IPS-18c (cell line): ENCODE measurements at regions not wholly inside any gene's neighbourhood (a gene's known extent, or its start where the extent isn't known, plus 50 kb on each side); places are given as distances from the start of the nearest gene placed in this dataset.

Experiments used
- H3K4me3 ChIP-seq: 2 replicates; pipeline ENCODE4 v1.7.0; 2013; ENCODE audit warnings: low read depth, mild to moderate bottlenecking, low read length, moderate library complexity; ENCODE audit not compliant: insufficient read depth
- H3K9me3 ChIP-seq: one replicate; pipeline ENCODE4 v1.6.1; 2013; ENCODE audit warnings: mild to moderate bottlenecking, low read length, moderate library complexity; ENCODE audit not compliant: control insufficient read depth, insufficient read depth

DNA sequence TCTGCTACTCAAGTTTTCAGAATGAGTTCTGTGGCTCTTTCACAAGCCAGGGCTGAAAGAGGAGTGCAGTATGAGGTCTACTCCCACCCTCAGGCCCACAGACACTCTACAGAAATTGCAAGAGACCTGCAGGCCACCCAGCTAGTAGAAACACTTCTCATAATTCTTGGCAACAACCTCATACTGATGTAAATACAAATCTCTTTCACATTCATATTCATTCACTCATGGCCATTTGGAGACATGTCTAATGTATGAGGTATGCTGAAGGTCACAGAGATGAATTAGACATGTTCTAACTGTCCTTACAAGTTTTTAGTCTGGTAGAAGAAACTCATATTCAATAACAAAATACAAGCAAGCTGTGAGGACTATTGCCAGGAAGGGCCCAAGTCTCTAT is 83.8 kb upstream of the KLHL29 start:
- H3K4me3 ChIP-seq: no peak overlapping the region
- no peaks in the 10 kb centered on the region for H3K9me3 ChIP-seq

DNA sequence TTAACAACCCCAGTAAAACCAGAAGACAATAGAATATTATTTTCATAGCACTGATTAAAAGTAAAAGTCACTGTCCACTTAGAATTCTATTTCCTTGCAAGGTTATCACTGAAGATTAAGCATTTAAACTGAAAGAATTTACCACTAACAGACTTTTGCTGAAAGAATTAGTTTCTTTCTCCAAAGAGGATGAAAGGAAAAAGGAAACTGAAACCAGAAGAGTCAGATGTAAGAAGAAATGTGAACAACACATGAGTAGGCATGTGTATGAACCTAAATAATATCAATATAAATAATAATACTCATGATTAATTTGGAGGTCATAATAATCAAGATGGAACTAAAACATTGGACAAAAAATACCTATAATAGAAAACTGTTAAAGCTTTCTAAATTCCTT is 82.4 kb upstream of the KLHL29 start:
- H3K4me3 ChIP-seq: no peak overlapping the region
- no peaks in the 10 kb centered on the region for H3K9me3 ChIP-seq

DNA sequence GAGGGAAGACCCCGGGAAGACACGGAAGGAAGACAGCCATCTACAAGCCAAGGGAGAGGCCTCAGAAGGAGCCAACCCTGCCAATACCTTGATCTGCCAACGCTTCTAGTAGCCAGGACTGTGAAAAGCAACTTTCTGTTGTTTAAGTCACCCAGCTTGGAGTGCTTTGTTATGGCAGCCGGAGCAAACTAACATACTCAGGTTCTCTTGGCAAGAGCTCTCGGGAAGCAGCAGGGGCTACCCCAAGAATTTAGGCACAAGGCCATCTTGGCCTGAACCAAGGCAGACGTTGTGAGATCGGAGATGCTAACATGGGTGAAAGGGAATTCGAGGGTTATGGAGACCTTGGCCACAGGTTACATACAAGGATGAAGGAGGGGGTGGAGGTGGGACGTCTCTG is 78.6 kb upstream of the KLHL29 start:
- H3K4me3 ChIP-seq: no peak overlapping the region
- no peaks in the 10 kb centered on the region for H3K9me3 ChIP-seq

DNA sequence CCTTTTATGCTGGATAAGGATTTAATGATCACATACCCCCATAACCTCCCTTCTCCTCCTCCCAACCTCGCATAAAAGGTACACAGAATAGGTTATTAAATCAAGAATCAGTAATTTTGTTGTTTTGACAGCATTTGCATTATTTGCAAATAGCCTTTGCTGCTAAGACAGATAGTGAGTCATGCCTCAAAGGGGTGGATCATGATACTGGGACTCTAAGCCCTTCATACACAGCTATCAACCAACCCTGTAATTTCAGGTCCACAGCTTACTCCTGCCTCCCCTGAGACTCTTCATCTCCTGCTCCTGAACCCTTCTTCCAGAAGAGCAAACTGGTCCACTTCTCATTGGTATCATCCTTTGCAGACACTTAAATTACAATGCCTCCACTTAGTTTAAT is 73.8 kb upstream of the KLHL29 start:
- no peaks in the 10 kb centered on the region for H3K9me3 ChIP-seq
- H3K4me3 ChIP-seq: no peak overlapping the region

DNA sequence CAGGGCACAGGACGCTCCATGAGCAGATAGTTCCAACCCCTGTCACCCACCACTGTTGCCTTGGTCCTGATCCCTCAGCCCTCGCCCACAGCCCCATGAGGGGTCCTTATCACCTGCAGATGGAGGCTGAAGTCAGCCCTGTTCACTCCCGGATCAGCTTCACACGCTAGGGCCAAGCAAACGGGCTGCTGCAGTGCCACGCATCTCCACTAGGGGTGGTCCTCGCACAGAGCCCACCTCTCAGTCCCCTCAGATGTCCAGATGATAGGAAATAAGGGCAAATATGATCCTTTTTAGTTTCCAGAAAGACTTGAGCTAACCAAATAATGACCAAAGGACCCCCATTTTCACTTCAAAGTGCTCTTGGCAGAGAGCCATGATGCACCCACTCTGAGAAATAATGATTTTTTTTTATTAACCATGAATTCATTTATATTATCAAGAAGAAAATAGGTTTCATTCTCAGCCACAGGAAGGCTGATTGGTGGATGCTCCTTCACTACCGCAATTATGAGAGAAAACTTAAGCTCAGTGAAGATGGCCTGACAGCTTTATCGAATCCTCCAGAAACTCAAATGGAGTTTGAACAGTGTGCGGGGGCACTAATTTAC is 71.9 kb upstream of the KLHL29 start:
- no peaks in the 10 kb centered on the region for H3K9me3 ChIP-seq

DNA sequence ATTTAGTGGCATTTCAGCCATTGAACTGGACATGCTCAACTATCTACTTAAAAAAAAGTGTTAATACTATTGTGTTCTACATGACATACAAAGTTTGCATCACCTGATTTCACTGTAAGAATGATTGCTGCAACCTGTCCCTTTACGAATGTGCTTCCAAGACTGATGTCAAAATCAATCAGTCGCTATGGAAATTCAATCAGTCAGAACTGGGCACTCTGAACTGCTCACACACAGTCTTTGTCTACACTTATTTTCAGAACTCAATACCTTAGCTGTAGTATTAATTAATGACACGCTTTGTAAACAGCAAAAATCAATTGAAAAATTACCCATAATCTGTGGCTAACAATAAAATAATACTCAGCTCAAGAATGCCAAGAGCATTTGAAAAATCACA is 70.3 kb upstream of the KLHL29 start:
- no peaks in the 10 kb centered on the region for H3K9me3 ChIP-seq
- H3K4me3 ChIP-seq: no peak overlapping the region

More for the DNA sequence above, 71.9 kb upstream of the KLHL29 start:
- H3K4me3 ChIP-seq: no peak overlapping the region

DNA sequence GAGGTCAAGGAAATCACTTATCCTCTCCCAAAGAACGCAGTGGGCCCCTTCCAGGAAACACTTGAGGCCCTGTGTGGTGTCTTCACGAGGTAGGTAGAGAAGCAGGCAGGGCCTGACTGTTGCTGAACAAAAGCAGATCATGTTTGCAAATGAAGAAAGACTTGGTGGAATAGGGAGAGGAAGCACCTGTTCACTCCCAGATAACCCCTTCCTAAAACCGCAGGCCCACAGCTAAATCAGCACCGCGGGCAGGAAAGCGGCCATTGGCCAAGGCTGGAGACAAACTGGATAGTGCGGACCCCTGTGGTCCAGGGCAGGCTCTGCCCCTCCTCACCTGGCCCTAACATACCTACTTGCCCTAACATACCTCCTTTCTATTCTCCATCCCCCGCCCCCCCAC is 64.9 kb upstream of the KLHL29 start:
- Histone ChIP-seq H3K9me3 (no peaks in the 10 kb centered on the region), H3K4me3 (no peak overlapping the region)

DNA sequence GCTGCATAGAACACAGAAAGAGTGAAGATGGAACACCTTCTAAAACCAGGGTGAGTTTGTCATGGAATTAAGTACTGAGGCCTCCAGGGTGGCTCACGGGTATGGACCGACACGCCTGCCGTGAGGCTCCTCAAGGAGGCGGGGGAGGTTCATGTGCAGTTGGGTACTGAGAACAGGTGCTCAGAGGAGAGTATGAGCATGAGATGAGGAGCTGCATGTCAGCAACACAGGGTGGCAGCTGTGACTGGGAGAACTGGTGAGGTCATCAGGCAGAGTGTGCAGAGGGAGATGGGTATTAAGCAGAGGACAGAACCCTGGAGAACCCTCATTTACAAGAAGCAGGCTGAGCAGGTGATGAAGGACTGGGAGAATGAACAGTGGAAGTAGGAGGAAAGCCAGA is 63.2 kb upstream of the KLHL29 start:
- Histone ChIP-seq H3K9me3 (no peaks in the 10 kb centered on the region), H3K4me3 (no peak overlapping the region)

DNA sequence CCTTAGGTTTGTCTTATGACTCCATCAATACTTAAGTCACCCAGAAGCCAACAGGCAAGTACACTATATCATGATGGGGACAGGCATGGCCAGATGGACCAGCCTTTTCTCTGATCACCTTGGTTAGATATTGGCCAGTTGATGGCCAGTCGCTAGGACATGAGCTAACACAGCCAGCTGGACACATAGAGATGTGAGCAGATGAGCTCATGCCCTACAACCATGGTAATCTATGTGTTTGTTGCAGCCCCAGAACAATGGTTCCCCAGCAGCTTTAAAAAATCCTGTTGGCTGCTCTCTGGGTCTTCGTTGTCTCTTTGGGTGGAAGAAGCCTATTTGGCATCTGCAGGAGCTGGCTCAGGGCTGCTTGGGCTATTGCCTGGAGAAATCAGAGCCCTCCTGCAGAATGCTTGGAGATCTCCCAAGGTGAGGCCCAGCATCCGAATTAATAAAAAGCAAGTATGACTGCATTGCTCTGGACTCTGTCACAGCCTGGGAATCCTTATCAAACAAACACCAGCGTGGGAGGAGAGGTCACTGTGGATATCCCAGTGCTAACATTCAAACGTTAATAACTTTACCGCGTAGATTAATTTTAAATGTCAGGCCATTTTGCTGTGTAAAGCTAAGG is 62.3 kb upstream of the KLHL29 start:
- no peak overlapping the region for H3K4me3 ChIP-seq

DNA sequence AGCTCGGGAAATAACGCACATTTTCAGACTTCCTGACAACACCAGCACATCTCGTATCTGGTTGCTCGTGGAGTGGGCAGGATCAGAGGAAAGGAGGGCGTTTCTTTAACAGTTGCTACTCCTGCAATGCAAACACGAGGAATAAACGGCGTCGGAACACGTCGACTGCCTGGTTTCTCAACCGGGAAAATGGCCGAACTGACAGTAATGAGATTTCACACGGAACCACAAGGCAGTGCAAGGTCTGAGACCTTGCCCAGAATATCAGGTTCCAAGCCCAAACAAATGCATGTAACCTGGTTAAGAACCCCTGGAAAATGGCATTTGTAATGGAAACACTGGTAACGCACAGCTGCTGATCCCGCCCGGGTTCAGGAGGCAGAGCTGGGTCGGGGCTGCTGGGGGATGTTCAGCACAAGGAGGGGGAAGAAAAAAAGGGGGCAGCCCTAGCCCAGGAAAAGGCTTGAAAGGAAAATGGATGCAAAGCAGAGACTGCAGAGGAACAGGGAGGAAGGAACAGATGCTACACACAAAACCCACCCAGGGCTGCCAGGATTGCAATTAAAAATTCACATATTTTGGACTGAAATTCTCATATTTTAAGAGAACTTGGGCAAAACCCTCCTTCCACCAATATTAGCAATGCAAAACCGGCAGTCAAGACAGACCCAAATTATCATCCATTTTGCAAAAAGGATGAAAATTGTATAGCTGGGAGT is 61.6 kb upstream of the KLHL29 start:
- H3K9me3 ChIP-seq: no peaks in the 10 kb centered on the region

More for the DNA sequence above, 62.3 kb upstream of the KLHL29 start:
- H3K9me3 ChIP-seq: no peaks in the 10 kb centered on the region

DNA sequence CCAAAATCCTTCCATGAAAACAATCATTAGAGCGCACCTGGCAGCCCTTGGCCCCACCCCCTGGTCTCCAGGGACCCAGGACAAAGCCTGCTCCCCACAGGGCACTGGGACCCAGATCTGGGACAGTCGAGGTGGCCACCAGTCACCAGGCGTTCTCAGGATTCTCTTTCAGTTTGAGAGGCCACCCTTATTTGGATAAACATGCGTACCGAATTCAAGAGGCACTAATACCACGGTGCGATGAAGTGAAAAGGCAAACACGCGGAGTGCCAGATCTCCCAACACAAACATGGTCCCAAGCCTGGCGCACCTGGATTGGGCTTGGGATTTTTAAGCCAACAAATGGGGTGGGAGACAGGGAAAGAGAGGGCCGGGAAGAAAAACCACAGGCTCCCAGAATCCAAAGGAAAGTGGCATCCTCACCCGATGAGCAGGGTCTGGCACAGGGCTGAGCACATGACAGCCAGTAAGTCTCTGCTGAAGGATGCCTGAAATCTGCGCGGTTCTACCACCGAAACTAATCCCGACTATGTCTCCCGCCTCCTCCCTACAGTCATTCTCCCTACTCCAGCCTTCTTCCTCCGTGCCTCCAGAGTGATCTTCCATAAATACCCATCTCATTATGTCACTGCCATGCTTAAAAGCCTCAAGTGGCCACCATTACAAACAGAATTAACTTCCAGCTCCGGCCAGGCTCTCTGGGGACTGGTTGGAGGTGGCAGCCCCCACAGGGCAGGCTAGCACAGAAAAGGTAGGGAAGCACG is 60.9 kb upstream of the KLHL29 start:
- H3K4me3 ChIP-seq: no peak overlapping the region
- H3K9me3 ChIP-seq: no peaks in the 10 kb centered on the region

More for the DNA sequence above, 61.6 kb upstream of the KLHL29 start:
- H3K4me3 ChIP-seq: no peak overlapping the region

DNA sequence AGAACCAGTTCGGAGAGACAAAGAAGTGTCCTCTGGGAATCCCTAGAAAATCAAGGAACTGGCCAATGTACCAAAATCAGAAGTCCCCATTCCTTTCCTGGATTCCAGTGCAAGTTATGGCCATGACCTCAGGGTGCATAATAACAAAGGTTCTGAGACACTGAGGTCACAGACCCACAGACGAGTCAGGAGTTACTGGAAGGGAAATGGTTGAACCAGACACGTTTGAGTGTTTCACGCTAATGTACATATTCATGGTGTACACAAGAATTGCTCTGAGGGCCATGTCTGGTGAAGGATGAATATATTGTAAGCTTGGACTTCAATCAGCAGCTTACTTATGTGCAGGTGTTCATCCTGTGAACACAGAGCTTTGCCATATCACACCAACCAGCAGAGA is 58.6 kb upstream of the KLHL29 start:
- H3K9me3 ChIP-seq: no peaks in the 10 kb centered on the region
- H3K4me3 ChIP-seq: no peak overlapping the region

DNA sequence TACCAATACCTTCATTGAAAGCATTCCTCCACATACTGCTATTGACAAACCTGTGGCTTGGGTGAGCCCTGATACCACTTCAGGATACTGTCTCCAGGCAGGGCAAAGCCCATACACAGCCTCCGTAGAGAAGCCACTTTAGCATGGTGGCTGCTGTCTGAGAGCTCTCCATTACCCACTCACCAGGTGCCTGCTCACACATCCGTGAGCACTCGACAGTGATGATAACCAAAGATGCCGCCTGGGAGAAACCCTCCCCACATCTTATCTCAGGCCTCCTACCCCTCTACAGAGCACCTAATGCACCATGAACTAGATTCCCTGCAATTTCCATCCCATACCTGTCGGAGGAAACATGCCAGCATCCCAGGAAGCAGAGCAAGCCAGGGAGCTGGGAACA is 57.6 kb upstream of the KLHL29 start:
- H3K9me3 ChIP-seq: no peaks in the 10 kb centered on the region

DNA sequence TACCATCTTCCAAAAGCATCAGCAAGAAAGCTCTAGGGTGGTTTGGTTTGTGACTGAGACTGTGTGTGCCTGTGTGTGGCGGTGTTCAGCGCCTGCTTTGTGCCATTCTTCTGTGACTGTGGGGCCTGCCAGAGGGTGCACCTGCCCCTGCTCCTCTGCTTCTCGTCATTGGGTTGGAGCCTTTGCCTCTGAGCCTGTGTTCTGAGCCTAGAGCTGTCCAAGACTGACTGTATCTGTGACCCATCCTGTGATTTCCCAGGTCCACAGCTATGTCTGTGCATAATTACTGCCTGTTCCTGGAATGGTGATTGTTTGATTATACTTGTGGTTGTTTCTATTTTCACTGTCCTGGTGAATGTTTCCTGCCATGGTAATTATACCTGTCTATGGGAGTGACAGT is 57.1 kb upstream of the KLHL29 start:
- H3K4me3 ChIP-seq: no peak overlapping the region

More for the DNA sequence above, 57.6 kb upstream of the KLHL29 start:
- no peak overlapping the region for H3K4me3 ChIP-seq

DNA sequence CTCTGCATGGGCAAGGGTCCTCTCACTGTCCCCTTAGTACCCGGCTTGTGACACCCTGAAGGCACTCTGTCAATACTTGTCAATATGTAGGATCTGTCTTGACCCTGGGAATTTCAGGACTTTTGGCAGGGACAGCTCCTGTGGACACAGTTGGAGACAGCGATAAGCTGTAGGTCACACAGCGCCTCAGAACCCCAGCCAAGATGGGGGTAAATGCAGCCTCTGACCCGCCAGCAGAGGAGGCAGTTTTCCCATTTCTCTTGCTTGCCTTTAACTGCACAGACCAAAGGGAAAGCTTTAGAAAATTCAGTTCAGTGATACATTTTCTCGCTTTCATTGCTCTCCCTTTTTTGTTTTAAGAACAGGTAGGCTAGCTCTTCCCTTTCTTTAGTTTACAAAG is 54.8 kb upstream of the KLHL29 start:
- Histone ChIP-seq H3K4me3 (no peak overlapping the region), H3K9me3 (no peaks in the 10 kb centered on the region)

More for the DNA sequence above, 57.1 kb upstream of the KLHL29 start:
- H3K9me3 ChIP-seq: no peaks in the 10 kb centered on the region
